HuH-7 (cell line): ENCODE measurements at regions not wholly inside any gene's neighbourhood (a gene's known extent, or its start where the extent isn't known, plus 50 kb on each side); places are given as distances from the start of the nearest gene placed in this dataset.
"Not testable (repeated sequence)": the region's sequence is repeated elsewhere in the genome, so short reads cannot be mapped to it uniquely, and the experiment has no call there.

Experiments used
- DNase-seq: peaks from one replicate; pipeline ENCODE4 v3.0.0; 2011; ENCODE audit warnings: low spot score

- no peak for DNase-seq
These were observed 569.8 kb upstream of the ADAMTS16 start for GRCh38 chr5:4570047-4570995.

GRCh38 chr5:4571248-4571948 lies 568.7 kb upstream of the ADAMTS16 start:
- DNase-seq, result no peak

GRCh38 chr5:4572311-4573100 lies 567.6 kb upstream of the ADAMTS16 start:
- no peak for DNase-seq

GRCh38 chr5:4575608-4576007 lies 564.5 kb upstream of the ADAMTS16 start:
- DNase-seq, result no peak

- DNase-seq, result no peak
These were observed 563.9 kb upstream of the ADAMTS16 start for GRCh38 chr5:4576161-4576748.

GRCh38 chr5:4576908-4577307 lies 563.2 kb upstream of the ADAMTS16 start:
- DNase-seq, result no peak

GRCh38 chr5:4579679-4580078 lies 560.5 kb upstream of the ADAMTS16 start:
- no peak for DNase-seq

GRCh38 chr5:4580772-4581171 lies 559.4 kb upstream of the ADAMTS16 start:
- no peak for DNase-seq

GRCh38 chr5:4581289-4581688 lies 558.8 kb upstream of the ADAMTS16 start:
- no peak for DNase-seq

- no peak for DNase-seq
These were observed 555.1 kb upstream of the ADAMTS16 start for GRCh38 chr5:4584982-4585381.

GRCh38 chr5:4613440-4613839 lies 526.7 kb upstream of the ADAMTS16 start:
- DNase-seq, result no peak

- DNase-seq, result no peak
These were observed 526.0 kb upstream of the ADAMTS16 start for GRCh38 chr5:4614088-4614487.

- DNase-seq, result not testable (repeated sequence)
These were observed 524.8 kb upstream of the ADAMTS16 start for GRCh38 chr5:4615369-4615768.

GRCh38 chr5:4625206-4625896 lies 514.8 kb upstream of the ADAMTS16 start:
- DNase-seq, result no peak

- DNase-seq, result no peak
These were observed 513.0 kb upstream of the ADAMTS16 start for GRCh38 chr5:4627131-4627530.

GRCh38 chr5:4627929-4628328 lies 512.2 kb upstream of the ADAMTS16 start:
- no peak for DNase-seq

- no peak for DNase-seq
These were observed 511.3 kb upstream of the ADAMTS16 start for GRCh38 chr5:4628645-4629385.

- DNase-seq, result no peak
These were observed 510.1 kb upstream of the ADAMTS16 start for GRCh38 chr5:4630031-4630430.

- no peak for DNase-seq
These were observed 505.8 kb upstream of the ADAMTS16 start for GRCh38 chr5:4634342-4634741.

- DNase-seq, result no peak
These were observed 503.8 kb upstream of the ADAMTS16 start for GRCh38 chr5:4636378-4636777.

GRCh38 chr5:4639946-4640345 lies 500.2 kb upstream of the ADAMTS16 start:
- no peak for DNase-seq
